Neural cell (in vitro differentiated cells): ENCODE measurements at regions not wholly inside any gene's neighbourhood (a gene's known extent, or its start where the extent isn't known, plus 50 kb on each side); places are given as distances from the start of the nearest gene placed in this dataset.

Experiments
- H2AFZ ChIP-seq: fragments of 200-600, 300-800 bp; sonication (generic), shearing (Covaris generic); 2 replicates; pipeline ENCODE4 v1.6.0; 2014; ENCODE audit warnings: low read depth, mild to moderate bottlenecking, antibody characterized with exemption, low read length, moderate library complexity
- H3F3A ChIP-seq: fragments of 200-600 bp; shearing (Covaris generic); 2 replicates; pipeline ENCODE4 v1.6.1; 2016; ENCODE audit warnings: mild to moderate bottlenecking, moderate library complexity, mixed read lengths, antibody characterized with exemption, low read length; ENCODE audit not compliant: insufficient read depth, poor library complexity, severe bottlenecking
- H3K27ac ChIP-seq: fragments of 200-600, 300-800 bp; sonication (generic), shearing (Covaris generic); 2 replicates; pipeline ENCODE4 v1.5.1; 2014; ENCODE audit warnings: mild to moderate bottlenecking, low read length, moderate library complexity
- H3K27me3 ChIP-seq: fragments of 300-800, 200-600 bp; sonication (generic), shearing (Covaris generic); 2 replicates; pipeline ENCODE4 v1.6.0; 2014; ENCODE audit warnings: mild to moderate bottlenecking, low read depth, low read length, moderate library complexity; ENCODE audit not compliant: insufficient read depth
- H3K36me3 ChIP-seq: fragments of 300-800, 200-600 bp; sonication (generic), shearing (Covaris generic); 2 replicates; pipeline ENCODE4 v1.5.1; 2014; ENCODE audit warnings: mild to moderate bottlenecking, antibody characterized with exemption, low read length, moderate library complexity; ENCODE audit not compliant: insufficient read depth
- H3K4me2 ChIP-seq: fragments of 300-800, 200-600 bp; sonication (generic), shearing (Covaris generic); 2 replicates; pipeline ENCODE4 v1.6.0; 2014; ENCODE audit warnings: mild to moderate bottlenecking, low read length
- H3K4me3 ChIP-seq: fragments of 300-800, 200-600 bp; sonication (generic), shearing (Covaris generic); 2 replicates; pipeline ENCODE4 v1.5.1; 2014; ENCODE audit warnings: mild to moderate bottlenecking, low read length, moderate library complexity
- H3K79me2 ChIP-seq: fragments of 200-600 bp; shearing (Covaris generic); replicated peaks from 2 replicates; pipeline ENCODE4 v1.6.0; 2014; ENCODE audit warnings: mild to moderate bottlenecking, low read length, moderate library complexity; ENCODE audit not compliant: insufficient read depth
- H3K9ac ChIP-seq: fragments of 300-800, 200-600 bp; sonication (generic), shearing (Covaris generic); 2 replicates; pipeline ENCODE4 v1.6.1; 2016; ENCODE audit warnings: mild to moderate bottlenecking, low read length, mixed read lengths
- H3K9me2 ChIP-seq: fragments of 200-600 bp; shearing (Covaris generic); 2 replicates; pipeline ENCODE4 v1.6.1; 2016; ENCODE audit warnings: mild to moderate bottlenecking, low read length, mixed read lengths; ENCODE audit not compliant: insufficient read depth
- H3K9me3 ChIP-seq: fragments of 200-600, 300-800 bp; sonication (generic), shearing (Covaris generic); 2 replicates; pipeline ENCODE4 v1.6.1; 2016; ENCODE audit warnings: mild to moderate bottlenecking, mixed run types, low read length, moderate library complexity, mixed read lengths
- H4K20me1 ChIP-seq: fragments of 200-600 bp; shearing (Covaris generic); 2 replicates; pipeline ENCODE4 v1.6.1; 2016; ENCODE audit warnings: mild to moderate bottlenecking, mixed run types; ENCODE audit not compliant: insufficient read depth
- CTCF ChIP-seq: fragments of 450-650 bp; IDR thresholded peaks from 2 replicates; pipeline ENCODE4 v1.5.1; 2014; ENCODE audit warnings: antibody characterized with exemption, mild to moderate bottlenecking, moderate library complexity; ENCODE audit not compliant: poor library complexity, severe bottlenecking
- EP300 ChIP-seq: fragments of 450-650 bp; conservative IDR thresholded peaks from 2 replicates; pipeline ENCODE4 v1.6.1; 2014; ENCODE audit warnings: antibody characterized with exemption, mild to moderate bottlenecking, moderate library complexity; ENCODE audit not compliant: poor library complexity, severe bottlenecking
- EZH2 ChIP-seq: fragments of 200-600, 300-800 bp; shearing (Covaris generic), sonication (generic); IDR thresholded peaks from 2 replicates; pipeline ENCODE4 v1.6.1; 2014; ENCODE audit warnings: antibody characterized with exemption, low read length, borderline replicate concordance, mild to moderate bottlenecking; ENCODE audit not compliant: insufficient read depth, poor library complexity, severe bottlenecking
- MXI1 ChIP-seq: fragments of 450-650 bp; conservative IDR thresholded peaks from 2 replicates; pipeline ENCODE4 v1.6.1; 2014; ENCODE audit warnings: antibody characterized with exemption, mild to moderate bottlenecking; ENCODE audit not compliant: poor library complexity, severe bottlenecking
- POLR2AphosphoS5 ChIP-seq: IDR thresholded peaks from 2 replicates; pipeline ENCODE4 v1.6.1; 2012
- RAD21 ChIP-seq: fragments of 450-650 bp; conservative IDR thresholded peaks from 2 replicates; pipeline ENCODE4 v1.6.1; 2014; ENCODE audit warnings: antibody characterized with exemption, mild to moderate bottlenecking, moderate library complexity
- REST ChIP-seq: IDR thresholded peaks from 2 replicates; pipeline ENCODE4 v1.6.1; 2012; ENCODE audit warnings: borderline replicate concordance
- SMC3 ChIP-seq: fragments of 450-650 bp; conservative IDR thresholded peaks from 2 replicates; pipeline ENCODE4 v1.6.1; 2014; ENCODE audit warnings: antibody characterized with exemption, mild to moderate bottlenecking, moderate library complexity; ENCODE audit not compliant: poor library complexity
- TAF1 ChIP-seq: IDR thresholded peaks from 2 replicates; pipeline ENCODE4 v1.6.1; 2012; ENCODE audit warnings: low read depth

- TF ChIP-seq MXI1: no peak
- TF ChIP-seq POLR2AphosphoS5: no peak
- TF ChIP-seq RAD21: no peak
- no peak for TF ChIP-seq CTCF
- TF ChIP-seq EZH2: no peak
- TF ChIP-seq TAF1: no peak
- TF ChIP-seq REST: no peak
- no peak for TF ChIP-seq SMC3
- no peak for TF ChIP-seq EP300
- H4K20me1 ChIP-seq: no peaks in the 10 kb centered on the region
- H3K9me3 ChIP-seq: no peaks in the 10 kb centered on the region
- H3K4me2 ChIP-seq: no peak overlapping the region
- H3K9ac ChIP-seq: no peak overlapping the region
- H3F3A ChIP-seq: no peaks in the 10 kb centered on the region
- H2AFZ ChIP-seq: no peak overlapping the region
- no peaks in the 10 kb centered on the region for H3K36me3 ChIP-seq
- H3K27ac ChIP-seq: no peak overlapping the region
- H3K4me3 ChIP-seq: no peak overlapping the region
- H3K27me3 ChIP-seq: no peaks in the 10 kb centered on the region
- H3K79me2 ChIP-seq: no peaks in the 10 kb centered on the region
- H3K9me2 ChIP-seq: no peaks in the 10 kb centered on the region
Measured at GRCh38 chr18:1982056-1982455, 589.2 kb downstream of the METTL4 start.

GRCh38 chr18:1983746-1984515 is 587.4 kb downstream of the METTL4 start:
- Histone ChIP-seq H3K79me2 (no peaks in the 10 kb centered on the region), H2AFZ (no peak overlapping the region), H3K9ac (no peak overlapping the region), H3K27ac (no peak overlapping the region), H3K9me2 (no peaks in the 10 kb centered on the region), H3K4me2 (no peak overlapping the region), H3K9me3 (no peaks in the 10 kb centered on the region), H3F3A (no peaks in the 10 kb centered on the region), H3K4me3 (no peak overlapping the region), H4K20me1 (no peaks in the 10 kb centered on the region), H3K27me3 (no peaks in the 10 kb centered on the region), H3K36me3 (no peaks in the 10 kb centered on the region)
- TF ChIP-seq EP300 (peak; percentile 79), RAD21 (no peak), POLR2AphosphoS5 (peak; percentile 42), SMC3 (no peak), TAF1 (no peak), MXI1 (no peak), EZH2 (no peak)
